ENCODE measurements at regions not wholly inside any gene's neighbourhood (a gene's known extent, or its start where the extent isn't known, plus 50 kb on each side); places are given as distances from the start of the nearest gene placed in this dataset.

GRCh38 chr2:223324402-223324801 lies 272.4 kb downstream of the KCNE4 start:
- TF ChIP-seq CTCF (IDR thresholded peaks at IDR 0.05) (no peak), POLR2A (IDR thresholded peaks at IDR 0.05) (no peak), POLR2AphosphoS5 (IDR thresholded peaks at IDR 0.05) (no peak)
